ENCODE measurements at regions not wholly inside any gene's neighbourhood (a gene's known extent, or its start where the extent isn't known, plus 50 kb on each side); places are given as distances from the start of the nearest gene placed in this dataset.
"Not testable (repeated sequence)": the region's sequence is repeated elsewhere in the genome, so short reads cannot be mapped to it uniquely, and the experiment has no call there.

DNA sequence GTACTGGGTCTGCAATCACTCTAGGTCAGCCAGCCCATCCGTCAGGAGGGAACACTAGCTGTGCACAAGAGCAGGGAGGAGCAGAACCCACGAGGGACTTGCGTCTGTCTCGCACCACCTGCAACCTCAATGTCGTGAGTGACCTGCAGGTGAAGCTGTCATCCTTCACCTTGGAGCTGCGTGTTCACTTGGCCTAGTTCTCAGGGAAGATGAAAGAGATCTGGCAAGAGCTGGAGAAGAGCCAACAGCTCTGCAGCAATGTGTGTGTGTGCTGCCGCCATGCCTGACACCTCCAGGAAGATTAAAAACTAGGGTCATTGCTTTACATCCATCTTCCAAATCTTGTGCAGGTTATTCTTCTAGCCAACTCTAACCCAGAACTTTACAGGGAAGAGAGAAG, 117.6 kb upstream of the MRI1 start:
- DNase-seq, result no peak

DNA sequence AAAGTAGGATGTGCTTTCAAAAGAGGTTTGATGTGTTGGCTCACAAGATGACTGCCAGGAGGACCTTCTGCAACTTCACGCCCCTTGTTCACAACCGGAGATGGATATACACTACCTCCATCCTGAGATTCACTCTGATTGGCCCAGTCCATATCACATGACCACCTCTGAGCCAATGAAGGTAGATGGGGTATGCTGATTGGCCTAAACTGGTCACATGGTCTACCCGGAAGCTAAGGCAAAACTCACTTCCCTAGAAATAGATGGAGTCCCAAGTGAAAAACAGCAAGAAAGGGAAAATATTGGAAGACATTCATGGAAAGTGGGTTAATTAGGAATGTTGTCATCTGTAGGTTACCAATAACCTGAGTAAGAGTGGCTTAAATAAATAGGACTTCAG, 119.7 kb upstream of the MRI1 start:
- no peak for DNase-seq

DNA sequence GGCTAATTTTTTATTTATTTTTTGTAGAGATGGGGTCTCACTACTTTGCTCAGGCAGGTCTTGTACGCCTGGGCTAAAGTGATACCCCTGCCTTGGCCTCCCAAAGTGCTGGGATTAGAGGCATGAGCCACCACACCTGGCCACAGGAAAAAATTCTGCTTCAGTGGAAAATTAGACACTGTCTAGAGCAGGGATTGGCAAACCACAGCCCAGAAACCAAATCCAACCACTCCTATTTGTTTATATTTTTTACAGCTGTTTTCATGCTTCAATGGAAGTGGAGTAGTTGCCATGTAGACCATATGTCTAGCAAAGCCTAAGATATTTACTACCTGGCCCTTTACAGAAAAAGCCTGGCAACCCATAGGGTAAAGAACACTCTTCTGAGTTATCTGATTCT, 123.7 kb upstream of the MRI1 start:
- DNase-seq, result peak; percentile 53

DNA sequence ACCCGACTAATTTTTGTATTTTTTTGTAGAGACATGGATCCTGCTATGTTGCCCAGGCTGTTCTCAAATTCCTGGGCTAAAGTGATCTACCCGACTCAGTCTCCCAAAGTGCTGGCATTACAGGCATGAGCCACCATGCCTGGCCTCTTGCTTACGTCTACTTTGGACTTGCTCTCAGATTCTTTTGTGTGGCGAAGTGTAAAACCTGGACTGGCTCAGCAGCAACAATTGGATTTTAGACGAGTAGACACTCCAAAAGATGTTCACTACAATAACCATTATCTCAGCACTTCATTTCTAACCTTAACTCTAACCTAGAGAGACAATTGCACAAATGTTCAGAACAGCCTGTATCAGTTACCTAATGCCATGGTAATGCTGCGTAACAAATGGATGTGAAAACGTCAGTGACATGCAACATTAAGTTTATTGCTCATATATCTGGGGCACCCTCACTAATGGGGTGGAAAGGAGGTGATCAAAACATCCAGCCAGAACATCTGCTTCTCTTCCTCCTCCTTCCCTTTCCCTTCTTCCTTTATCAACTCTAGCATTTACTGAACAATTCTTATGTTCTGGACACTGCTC, 124.9 kb upstream of the MRI1 start:
- no peak for DNase-seq

DNA sequence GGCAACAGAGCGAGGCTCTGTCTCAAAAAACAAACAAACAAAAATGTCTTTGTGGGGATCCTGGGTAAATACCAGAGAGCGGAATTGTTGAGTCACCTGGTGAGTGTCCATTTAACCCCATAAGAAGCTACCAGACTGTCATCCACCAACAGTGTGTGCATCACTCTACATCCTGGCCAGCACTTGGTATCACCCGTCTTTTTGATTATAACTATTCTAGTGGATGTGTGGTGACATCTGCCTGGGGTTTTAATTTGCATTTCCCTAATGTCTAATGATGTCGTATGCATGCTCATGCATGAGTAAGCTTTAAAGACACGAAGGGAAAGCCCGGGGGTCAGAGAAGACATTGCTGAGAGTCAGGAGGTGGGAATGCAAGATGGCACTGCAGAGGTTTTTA, 126.7 kb upstream of the MRI1 start:
- DNase-seq, result no peak

DNA sequence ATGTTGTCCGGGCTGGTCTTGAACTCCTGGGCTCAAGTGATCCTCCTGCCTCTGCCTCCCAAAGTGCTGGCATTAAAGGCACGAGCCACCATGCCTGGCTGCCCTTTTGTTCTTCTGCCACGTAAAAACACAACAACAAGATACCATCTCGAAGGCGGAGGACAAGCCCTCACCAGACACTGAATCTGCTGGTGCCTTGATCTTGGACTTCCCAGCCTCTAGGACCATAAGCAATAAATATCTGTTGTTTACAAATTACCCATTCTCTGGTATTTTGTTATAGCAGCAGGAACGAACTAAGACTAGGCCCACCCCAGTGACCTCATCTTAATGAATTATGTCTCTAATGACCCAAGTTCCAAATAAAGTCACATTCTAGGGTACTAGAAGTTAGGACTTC, 128.4 kb upstream of the CACNA1A start:
- no peak for DNase-seq

DNA sequence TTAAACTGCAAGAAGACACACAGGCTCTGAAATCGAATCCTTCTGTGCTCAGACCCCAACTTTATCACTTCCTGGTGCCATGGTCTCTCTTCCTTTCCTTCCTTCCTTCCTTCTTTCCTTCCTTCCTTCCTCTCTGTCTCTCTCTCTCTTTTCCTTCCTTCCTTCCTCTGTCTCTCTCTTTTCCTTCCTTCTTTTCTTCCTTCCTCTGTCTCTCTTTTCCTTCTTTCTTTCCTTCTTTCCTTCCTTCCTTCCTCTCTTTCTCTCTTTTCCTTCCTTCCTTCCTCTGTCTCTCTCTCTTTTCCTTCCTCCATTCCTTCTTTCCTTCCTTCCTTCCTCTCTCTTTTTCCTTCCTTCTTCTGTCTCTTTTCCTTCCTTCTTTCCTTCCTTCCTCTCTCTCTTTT, 127.2 kb upstream of the CACNA1A start:
- no peak for DNase-seq

DNA sequence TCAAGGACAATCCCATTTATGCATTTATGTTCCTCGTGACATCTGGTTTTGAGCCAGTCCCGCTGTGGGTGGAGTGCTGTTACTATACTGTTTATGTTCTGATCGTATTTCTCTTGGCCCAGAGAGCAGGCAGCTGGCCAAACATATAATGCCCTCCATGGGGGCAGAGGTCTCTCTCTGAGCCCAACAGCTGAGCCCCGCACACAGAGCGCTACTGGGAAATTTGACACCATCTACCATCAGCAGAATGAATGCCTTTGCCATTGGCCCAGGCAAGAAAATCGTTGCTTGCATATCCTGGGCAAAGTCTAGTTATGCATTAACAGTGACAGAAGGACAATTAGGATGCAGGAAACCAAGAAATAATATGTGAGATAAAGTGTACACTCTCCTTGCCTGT, 126.8 kb upstream of the CACNA1A start:
- DNase-seq, result peak; percentile 98

DNA sequence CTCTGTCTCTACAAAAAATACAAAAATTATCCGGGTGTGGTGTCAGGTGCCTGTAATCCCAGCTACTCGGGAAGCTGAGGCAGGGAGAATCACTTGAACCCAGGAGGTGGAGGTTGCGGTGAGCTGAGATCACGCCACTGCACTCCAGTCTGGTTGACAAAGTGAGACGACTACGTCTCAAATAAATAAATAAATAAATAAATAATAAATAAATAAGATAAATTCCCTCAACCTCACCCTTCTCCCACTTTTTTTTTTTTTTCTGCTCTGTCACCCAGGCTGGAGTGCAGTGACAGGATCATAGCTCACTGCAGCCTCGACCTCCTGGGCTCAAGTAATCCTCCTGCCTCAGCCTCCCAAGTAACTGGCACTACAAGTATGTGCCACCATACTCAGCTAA, 125.9 kb upstream of the CACNA1A start:
- DNase-seq, result not testable (repeated sequence)

DNA sequence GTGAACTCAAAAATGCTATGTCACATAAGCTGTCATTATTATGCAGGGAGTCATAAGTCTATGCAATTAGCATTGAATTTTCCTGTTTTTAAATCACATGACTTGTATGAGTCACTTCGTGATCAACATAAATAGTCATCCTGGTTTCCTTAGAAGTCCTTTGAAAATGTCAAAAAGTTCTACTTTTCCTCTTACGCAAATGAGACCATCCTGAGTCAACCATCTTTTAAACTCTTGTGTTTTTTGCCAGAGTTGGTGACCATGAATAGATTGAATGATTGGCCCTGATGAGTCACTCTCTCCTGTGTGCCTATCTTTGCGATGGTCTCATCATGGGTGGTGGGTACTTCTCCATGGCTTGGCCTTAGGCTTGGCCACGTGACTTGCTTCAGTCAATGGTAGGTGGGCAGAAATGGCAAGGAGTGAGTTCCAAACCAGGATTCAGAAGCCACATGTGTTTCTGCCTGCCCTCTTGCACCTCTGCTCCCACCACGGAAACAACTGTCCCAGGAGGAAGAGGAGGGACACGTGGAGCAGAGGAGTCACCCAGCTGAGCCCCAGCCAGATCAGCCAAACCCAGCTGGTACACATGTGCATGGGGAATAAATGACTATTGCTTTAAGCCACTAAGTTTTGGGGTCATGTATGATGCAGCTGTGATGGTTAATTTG, 123.5 kb upstream of the CACNA1A start:
- DNase-seq, result no peak

DNA sequence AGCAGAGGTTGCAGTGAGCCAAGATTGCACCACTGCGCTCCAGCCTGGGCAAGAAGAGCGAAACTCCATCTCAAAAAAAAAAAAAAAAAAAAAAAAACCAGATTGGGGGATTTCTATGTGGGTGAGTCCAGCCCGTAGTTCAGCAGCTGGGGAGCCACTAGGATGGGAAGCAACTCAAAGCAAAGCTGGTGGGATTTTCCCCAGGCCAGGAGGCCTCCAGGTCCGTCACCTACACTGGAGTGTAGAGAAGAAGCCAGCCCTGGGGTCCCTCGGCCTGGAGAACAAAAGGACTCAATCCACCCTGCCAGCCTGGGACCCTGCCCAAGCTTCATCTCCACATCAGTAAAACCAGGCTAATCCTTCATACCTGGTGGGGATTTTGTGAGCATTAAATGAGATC, 121.3 kb upstream of the CACNA1A start:
- no peak for DNase-seq

DNA sequence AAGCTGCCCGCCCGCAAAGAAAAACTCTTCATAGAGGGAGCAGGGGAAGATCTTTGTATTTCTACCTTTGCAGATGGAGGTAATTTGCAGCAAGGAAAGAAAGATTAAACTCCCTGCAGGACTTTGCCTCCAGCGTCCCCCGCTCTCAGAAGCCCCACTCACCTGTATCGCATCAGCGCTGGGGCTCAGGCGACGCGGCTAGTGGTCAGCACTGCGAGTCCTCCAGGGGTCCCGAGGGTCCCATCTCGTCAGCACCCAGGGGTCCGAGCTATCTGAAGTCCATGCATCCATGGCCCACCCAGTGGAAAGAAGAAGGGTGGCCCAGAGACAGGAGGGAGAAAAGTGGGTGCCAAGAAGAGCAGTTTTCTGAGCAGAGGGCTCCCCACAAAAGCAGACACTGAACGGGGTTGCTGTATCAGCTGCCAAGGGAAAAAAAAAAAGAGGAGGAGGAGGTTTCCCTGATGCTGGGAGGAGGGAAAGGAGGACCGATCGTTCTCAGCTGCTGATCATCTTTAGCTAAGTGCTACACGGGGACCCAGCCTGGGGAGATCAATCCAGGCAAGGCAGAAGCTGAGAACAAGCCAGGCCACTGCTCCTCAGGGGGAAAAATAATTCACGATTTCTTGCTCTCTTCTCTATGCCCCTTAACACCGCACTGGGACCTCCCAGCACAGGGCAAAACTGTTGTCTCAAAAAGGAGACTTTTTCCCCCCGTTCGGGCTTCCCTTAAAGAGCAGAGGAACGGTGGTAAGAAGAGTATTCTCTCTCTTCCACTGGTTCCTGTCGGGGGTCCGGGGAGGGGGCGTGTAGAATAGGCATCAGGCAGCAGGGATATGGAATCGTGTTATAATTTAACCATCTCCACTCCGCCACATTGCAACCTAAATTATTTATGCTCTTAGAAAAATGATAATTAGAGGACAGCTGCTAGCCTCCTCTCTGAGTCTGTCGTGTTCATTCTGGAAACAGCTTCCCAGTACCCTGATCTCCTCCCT, 117.7 kb upstream of the CACNA1A start:
- no peak for DNase-seq

DNA sequence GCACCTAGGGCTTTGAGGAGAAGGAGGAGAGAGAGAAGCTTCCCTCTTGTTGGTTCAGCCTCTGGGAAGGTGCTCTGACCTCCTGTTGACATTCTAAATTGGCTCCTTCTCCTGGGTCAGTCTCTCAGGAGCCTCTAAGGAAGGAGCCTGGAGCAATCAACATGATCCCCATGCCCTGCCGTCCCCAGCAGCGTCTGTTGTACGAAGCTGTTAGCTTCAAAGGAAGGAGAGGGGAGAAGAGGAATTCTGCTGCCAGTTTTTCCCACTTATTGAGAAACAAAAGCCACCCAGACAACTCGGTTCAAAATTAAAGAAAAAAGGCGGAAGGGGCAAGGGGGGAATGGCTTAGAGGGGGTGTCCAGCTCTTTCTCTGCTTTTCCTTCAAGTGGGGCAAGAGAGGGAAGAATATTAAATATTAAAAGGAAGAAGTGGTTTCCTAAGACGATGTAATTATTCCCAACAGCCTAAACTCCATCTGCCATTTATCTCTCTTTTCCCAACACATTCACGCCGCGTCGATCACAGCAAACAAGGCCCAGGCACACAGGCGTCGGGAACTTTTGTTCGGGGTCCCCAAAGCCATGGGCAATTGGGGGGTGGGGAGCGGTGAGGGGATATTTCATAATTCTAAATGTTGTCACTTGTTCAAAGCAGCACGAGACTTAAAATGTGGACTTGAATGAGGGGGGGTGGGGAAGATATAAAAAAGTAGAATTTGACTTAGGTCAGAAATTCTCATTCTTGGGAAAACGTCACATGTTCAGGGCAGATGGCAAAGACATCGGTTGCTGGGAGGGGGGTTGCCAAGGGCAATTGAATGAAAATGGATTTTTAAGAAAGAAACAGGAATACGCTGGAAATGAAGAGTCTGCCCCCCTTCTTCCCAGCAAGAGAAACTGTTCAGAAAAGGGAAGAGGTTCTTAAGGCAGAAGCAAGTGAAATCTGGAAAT, 116.8 kb upstream of the CACNA1A start:
- no peak for DNase-seq

DNA sequence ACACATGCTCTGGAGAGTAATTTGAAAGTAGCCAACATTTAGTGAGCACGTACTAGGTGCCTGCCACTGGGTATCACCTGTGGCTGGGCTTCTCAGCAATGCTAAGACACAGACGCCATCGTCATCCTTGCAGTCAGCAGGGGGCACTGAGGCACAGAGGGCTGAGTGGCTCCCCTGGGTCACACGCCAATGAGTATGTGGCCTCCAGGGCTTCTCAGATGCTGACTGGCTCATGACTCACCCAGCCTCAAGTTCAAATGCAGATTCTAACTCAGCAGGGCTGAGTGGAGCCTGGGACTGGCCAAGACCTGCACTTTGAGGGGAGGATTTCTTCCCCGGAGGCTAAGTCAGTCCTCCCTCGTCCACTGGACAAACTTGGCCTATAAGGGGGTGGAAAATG, 115.1 kb upstream of the CACNA1A start:
- DNase-seq, result no peak

DNA sequence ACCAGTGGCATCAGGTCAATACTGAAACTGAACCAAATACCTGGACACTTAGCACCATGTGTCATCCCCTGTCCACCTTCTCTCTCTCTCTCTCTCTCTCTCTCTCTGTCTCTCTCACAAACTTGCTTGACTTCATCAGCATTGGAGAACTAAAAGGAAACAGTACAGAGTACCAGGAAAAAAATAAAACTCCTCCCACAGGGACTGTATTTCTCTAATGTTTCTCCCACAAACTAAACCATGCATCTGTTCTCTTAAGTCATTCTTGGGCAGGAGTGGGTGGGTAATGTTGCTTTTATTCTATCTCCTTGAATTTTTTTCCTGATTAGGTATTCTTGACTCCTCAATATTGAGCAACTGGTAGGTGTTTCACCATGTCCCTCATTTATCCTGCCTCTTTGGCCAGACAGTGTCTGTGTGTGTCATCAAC, 112.9 kb upstream of the CACNA1A start:
- no peak for DNase-seq

DNA sequence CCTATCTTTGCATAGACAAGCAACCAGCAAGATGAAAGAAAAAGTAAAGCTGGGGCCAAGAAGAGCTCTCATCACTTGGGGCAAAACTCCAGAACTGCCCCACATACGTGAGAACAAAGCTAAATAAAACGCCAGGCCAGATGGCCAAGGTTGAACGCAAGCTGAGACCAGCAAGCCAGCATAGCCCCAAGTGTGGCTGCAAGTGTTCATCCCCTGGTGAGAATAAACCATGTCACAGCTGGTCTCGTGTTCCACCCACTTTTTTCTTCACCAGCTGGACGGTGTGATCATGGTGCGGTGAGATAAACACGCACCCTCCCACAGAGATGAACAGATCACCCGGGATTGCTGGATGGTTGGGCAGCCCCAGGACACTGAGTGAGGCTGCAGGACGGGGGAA, 109.6 kb upstream of the CACNA1A start:
- DNase-seq, result no peak

DNA sequence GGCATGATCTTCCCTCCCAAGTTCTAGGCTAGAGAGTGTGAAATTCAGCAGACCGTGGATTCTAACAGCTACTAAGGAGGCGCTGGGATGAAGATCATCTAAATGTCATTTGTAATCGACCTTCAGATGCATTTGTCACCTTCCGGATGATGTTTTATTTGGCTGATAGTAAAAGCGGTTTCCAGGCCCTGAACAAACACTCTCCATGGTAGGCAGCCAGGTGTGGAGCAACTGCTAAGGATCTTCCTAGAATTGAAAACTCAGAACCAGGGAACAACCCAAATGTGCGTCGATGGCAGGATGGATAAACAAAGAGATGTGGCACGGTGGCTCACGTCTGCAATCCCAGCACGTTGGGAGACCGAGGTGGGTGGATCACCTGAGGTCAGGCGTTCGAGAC, 107.2 kb upstream of the CACNA1A start:
- DNase-seq, result peak; percentile 92

DNA sequence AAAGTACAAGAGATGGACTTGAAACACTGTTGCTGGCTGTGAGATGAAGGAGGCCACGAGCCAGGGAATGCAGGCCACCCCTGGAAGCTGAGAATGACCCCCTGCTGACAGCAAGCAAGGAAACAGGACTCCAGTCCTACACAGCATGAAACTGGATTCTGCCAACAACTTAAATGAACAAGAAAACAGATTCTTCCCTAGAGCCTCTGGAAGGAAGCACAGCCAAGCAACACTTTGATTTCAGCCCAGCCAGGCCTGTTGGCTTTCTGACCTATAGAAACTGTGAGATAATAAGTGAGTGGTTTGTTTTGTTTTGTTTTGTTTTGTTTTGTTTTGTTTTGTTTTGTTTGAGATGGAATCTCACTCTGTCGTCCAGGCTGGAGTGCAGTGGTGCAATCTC, 105.3 kb upstream of the CACNA1A start:
- DNase-seq, result no peak

DNA sequence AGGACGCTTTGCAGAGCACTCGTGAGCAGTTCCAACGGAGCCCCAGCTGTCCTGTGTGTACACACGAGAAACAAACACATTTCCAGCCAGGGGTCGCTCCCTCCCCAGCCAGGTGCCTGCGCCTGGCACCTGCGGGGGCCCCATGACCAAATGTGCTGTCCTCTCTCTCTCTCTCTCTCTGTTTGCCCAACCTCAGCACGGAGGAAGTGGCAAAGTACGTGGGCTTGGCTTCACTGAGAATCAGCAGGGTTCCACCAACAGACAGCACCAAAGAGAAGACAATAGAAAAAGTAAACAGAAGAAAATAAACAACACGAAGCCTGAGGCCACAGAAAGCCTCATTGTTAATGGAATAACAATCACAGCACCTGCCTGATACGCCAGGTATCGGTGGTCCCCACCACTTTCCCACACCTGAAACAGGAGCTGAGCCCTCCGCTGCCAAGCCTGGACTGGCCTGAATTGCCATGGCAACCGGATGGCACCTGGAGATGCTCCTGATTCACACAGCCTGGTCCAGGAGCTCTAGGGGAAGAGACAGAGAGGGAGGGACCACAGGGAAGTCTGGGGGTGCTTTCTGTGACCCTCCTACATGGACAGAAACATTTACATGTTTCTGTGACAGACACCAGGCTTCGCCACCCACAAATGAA, 103.9 kb upstream of the CACNA1A start:
- peak; percentile 100 for DNase-seq

DNA sequence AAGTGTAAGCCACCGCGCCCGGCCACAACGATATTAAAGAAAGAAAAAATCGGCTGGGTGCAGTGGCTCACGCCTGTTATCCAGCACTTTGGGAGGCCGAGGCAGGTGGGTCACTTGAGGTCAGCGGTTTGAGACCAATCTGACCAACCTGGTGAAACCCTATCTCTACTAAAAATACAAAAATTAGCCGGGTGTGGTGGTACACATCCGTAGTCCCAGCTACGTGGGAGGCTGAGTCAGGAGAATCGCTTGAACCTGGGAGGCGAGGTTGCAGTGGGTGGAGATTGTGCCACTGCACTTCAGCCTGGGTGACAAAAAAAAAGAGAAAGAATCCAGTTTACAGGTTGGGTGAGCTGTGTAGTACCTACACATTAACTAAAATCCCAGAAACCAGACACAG, 99.9 kb upstream of the CACNA1A start:
- DNase-seq, result no peak

DNA sequence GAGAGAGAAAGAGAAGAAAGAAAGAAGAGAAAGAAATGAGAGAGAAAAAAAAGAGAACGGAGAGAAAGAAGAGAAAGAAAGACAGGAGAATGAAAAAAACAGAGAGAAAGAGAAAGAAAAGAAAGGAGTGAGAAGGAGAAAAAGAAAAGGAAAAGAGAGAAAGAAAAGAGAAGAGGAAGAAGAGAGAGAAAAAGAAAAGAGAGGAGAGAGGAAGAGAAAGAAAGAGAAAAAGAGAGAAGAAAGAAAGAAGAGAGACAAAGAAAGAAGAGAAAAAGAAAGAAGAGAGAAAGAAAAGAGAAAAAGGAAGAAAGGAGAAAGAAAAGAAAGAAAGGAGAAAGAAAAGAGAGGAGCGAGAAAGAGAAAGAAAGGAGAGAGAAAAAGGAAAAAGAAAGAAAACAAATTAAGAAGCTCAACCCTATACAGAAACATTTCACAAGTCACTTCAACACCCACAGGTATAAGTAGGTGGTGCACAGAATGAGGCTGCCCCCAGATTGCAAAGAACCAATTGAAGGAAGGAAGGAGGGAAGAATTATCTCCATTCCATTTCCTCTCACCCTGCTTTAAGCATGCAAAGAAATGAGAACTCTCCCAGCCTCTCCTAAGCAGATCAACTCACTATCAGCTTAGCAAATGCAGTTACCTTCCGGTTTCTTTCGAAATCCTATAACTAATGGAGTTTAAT, 98.8 kb upstream of the CACNA1A start:
- no peak for DNase-seq

DNA sequence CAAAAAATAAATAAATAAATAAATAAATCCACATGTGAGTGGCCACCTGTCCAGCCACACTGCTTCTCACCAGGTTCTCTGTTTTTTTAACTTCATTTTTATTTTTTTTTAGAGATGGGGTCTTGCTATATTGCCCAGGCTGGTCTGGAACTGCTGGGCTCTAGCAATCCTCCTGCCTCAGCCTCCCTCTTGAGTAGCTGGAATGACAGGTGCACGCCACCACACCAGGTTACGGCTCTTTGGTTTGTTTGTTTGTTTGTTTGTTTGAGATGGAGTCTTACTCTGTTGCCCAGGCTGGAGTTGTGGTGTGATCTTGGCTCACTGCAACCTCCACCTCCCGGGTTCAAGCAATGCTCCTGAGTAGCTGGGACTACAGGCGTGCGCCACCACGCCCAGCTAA, 94.5 kb upstream of the CACNA1A start:
- DNase-seq, result no peak
